Spleen (tissue), 11 donors: ENCODE measurements at regions not wholly inside any gene's neighbourhood (a gene's known extent, or its start where the extent isn't known, plus 50 kb on each side); places are given as distances from the start of the nearest gene placed in this dataset.
"Not testable (repeated sequence)": the region's sequence is repeated elsewhere in the genome, so short reads cannot be mapped to it uniquely, and the experiment has no call there.

Source experiments
- DNase-seq: peaks from one replicate; pipeline ENCODE4 v3.0.0-alpha.2; 2020
- H3K27ac ChIP-seq, 8 donors: fragments of 200-600 bp; sonication (generic) in 7 of 8; 1 replicate in 4 of 8; 2 replicates in 4 of 8; pipeline versions ENCODE4 v1.5.0 to v1.8.0; 2016 to 2021; ENCODE audit warnings: inconsistent platforms in 4 of 8, mild to moderate bottlenecking in 4 of 8, moderate library complexity in 1 of 8
- H3K27me3 ChIP-seq, 7 donors: fragments of 200-600 bp; sonication (generic) in 6 of 7; replicated peaks in 1 of 7; 1 replicate in 4 of 7; 2 replicates in 3 of 7; pipeline versions ENCODE4 v1.5.0 to v1.8.0; 2016 to 2021; ENCODE audit warnings: inconsistent platforms in 3 of 7, mild to moderate bottlenecking in 1 of 7
- H3K36me3 ChIP-seq, 6 donors: fragments of 200-600 bp; sonication (generic) in 5 of 6; 1 replicate in 4 of 6; 2 replicates in 2 of 6; pipeline versions ENCODE4 v1.5.0 to v1.8.0; 2016 to 2021; ENCODE audit warnings: inconsistent platforms in 2 of 6
- H3K4me1 ChIP-seq, 6 donors: fragments of 200-600 bp; sonication (generic) in 5 of 6; 1 replicate in 3 of 6; 2 replicates in 3 of 6; pipeline versions ENCODE4 v1.5.0 to v1.8.0; 2016 to 2021; ENCODE audit warnings: inconsistent platforms in 3 of 6
- H3K4me3 ChIP-seq, 8 donors: fragments of 200-600 bp; sonication (generic) in 7 of 8; 1 replicate in 4 of 8; 2 replicates in 4 of 8; pipeline versions ENCODE4 v1.5.0 to v1.8.0; 2016 to 2021; ENCODE audit warnings: inconsistent platforms in 4 of 8, mild to moderate bottlenecking in 4 of 8, moderate library complexity in 2 of 8
- H3K9me3 ChIP-seq, 8 donors: fragments of 200-600 bp; sonication (generic) in 7 of 8; 1 replicate in 4 of 8; 2 replicates in 4 of 8; pipeline versions ENCODE4 v1.5.0 to v1.8.0; 2016 to 2021; ENCODE audit warnings: inconsistent platforms in 4 of 8
- POLR2A ChIP-seq, 3 donors: fragments of 450-650 bp; IDR thresholded peaks; one replicate each; pipeline ENCODE4 v1.5.1; 2017; ENCODE audit warnings: antibody characterized with exemption in 3 of 3, mild to moderate bottlenecking in 1 of 3
- POLR2AphosphoS5 ChIP-seq, 3 donors: sonication (generic); formaldehyde crosslinking; IDR thresholded peaks; one replicate each; pipeline ENCODE4 v1.5.1; 2017; ENCODE audit warnings: antibody characterized with exemption in 3 of 3
- WGBS, 5 donors: extraction: QIAGEN DNeasy Blood & Tissue Kit in 3 of 5; methylation state at CpG; one replicate each; pipeline versions ENCODE4 v1.1.5 to v1.1.7; 2013 to 2018; 5-methylcytosine and 5-hydroxymethylcytosine counted together
- intact Hi-C: fragments of 100-400 bp; cut with DNase I; formaldehyde crosslinking; loops from one replicate; pipeline ENCODE4 v1.15.0; 2023; ENCODE audit warnings: low total_unique reads
- TF ChIP-seq, protein P1 (sequence below), 11 experiments: fragments of 200-600 bp in 7 of 11; fragments of 450-650 bp in 4 of 11; sonication (generic) in 4 of 11; IDR thresholded peaks in 8 of 11; conservative IDR thresholded peaks in 3 of 11; 1 replicate in 7 of 11; 2 replicates in 4 of 11; pipeline versions ENCODE4 v1.4.0 to v1.8.0; 2016 to 2021; ENCODE audit warnings: antibody characterized with exemption in 11 of 11, inconsistent platforms in 4 of 11, mild to moderate bottlenecking in 1 of 11
- donor health status: healthy with polysubstance abuse.
- donor health status: DM: no; HTN: no; CAD: no; lungs with moderate emphysema.
- donor health status: DM: no; HTN: no; CAD: no.
- donor health status: Bipolar disorder and iron deficiency.
- donor health status: healthy.
- donor health status: DM: no; HTN: no; CAD: no.
- donor health status: DM: yes; HTN: yes; CAD: no.

DNA sequence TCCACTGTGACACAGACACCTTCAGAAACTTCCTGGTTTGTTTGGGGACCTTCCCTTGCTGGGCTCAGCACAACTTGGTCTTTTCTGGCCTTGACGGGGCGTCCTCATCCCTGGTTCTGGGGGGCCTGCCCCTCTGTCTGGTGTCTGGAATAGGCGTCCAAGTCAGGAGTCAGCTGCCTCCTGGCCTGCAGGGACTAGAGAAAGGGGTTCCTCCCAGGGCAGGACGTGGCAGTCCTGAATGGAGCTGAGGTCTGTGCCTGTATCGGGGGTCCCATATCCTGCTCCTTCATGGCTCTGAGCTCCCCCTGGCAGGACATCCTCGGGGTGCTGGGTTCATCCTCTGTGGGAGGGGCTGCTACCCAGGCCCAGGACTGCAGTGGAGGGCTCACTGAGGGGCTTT, 384.0 kb downstream of the TMEM121 start:
- intact Hi-C loops: no loop called here
- peak overlapping the region in 1 of 8 donors; percentile 46 for H3K4me3 ChIP-seq
- peak; percentile 65 for DNase-seq
- peaks cover 0 to 9% (median 0%) of the 10 kb centered on the region in 7 donors for H3K27me3 ChIP-seq
- TF ChIP-seq POLR2AphosphoS5 (IDR thresholded peaks at IDR 0.05) (no peak), POLR2A (IDR thresholded peaks at IDR 0.05) (no peak)
- TF ChIP-seq, protein P1, sequence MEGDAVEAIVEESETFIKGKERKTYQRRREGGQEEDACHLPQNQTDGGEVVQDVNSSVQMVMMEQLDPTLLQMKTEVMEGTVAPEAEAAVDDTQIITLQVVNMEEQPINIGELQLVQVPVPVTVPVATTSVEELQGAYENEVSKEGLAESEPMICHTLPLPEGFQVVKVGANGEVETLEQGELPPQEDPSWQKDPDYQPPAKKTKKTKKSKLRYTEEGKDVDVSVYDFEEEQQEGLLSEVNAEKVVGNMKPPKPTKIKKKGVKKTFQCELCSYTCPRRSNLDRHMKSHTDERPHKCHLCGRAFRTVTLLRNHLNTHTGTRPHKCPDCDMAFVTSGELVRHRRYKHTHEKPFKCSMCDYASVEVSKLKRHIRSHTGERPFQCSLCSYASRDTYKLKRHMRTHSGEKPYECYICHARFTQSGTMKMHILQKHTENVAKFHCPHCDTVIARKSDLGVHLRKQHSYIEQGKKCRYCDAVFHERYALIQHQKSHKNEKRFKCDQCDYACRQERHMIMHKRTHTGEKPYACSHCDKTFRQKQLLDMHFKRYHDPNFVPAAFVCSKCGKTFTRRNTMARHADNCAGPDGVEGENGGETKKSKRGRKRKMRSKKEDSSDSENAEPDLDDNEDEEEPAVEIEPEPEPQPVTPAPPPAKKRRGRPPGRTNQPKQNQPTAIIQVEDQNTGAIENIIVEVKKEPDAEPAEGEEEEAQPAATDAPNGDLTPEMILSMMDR (IDR thresholded peaks at IDR 0.05 in 8 of 11, conservative IDR thresholded peaks at IDR 0.05 in 3 of 11): no peak
- WGBS, 5 donors: 41 to 59% (median 51%) methylated on average over 3 to 6 of the region's 6 CpGs; no CpG with 5 or more reads in 1 of the 5 donors
- H3K4me1 ChIP-seq: no peaks in the 10 kb centered on the region
- peaks cover 0 to 5% (median 0%) of the 10 kb centered on the region in 8 donors for H3K9me3 ChIP-seq
- H3K27ac ChIP-seq: peak overlapping the region in 1 of 8 donors; percentile 46
- no peaks in the 10 kb centered on the region for H3K36me3 ChIP-seq

DNA sequence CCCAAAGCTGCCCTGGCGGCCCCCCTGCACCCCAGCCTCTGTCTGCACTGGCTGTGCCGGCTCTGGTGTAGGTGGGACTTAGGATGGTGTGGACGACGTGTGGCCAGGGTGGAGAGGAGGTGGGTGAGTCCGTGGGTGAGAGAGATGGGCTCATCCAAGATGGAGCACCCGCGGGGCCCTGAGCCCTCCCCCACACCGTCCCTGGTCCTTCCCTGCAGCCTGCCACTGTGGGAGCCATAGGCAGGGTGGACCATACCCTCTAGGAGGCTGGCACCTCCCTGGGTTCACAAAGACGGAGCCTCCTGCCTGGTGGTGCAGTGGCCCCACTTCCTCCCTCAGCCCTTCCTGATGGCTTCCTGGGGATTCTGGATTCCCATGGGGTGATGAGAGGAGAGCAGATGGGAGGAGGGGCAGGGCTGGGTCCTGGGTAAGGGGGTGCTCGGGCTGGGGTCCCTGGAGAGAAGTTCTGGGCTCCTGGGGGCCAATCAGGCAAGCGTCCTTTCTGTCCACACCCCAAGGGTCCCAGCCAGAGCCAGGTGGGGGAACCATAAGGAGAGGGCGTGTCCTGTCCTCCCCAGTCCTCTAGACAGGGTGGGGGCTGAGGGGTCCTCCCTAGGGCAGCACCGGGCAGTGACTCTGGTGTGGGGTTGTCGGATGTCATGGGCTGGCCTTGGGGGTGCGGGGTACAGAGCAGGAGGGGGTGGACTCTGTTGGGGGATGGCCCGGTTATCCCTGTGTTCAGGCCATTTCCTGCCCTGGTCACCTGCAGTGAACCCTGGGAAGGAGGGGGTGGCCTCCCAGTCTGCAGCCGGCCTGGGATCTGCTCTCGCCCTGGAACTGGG, 384.8 kb downstream of the TMEM121 start:
- 36 to 57% (median 55%) methylated on average over 3 to 18 of the region's 18 CpGs for WGBS, 5 donors

DNA sequence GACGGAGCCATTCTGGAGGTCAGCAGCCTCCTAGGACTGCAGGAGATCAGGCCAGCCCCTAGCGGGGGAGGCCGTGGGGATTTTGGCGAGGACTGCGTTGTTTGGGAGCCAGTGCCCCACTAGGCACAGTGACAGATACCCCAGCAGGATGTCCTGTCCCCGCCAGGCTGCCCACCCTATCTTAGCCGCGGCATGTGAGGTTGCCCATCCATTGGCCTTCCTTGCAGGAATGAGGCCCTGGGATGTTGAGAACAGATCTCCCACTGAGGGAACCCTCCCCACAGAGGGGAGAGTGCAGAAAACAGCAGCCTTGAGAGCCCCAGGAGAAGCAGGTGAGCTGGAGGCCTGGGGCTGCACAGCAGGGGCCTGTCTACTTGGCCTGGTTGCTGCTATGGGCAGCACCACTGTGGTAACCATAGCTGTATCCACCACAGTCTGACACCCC, 385.5 kb downstream of the TMEM121 start:
- H3K4me3 ChIP-seq, H3K9me3 ChIP-seq, intact Hi-C loops, H3K27ac ChIP-seq, H3K36me3 ChIP-seq, H3K27me3 ChIP-seq, H3K4me1 ChIP-seq: not testable (repeated sequence)
- peak; percentile 38 for DNase-seq
- 33 to 69% (median 54%) methylated on average over 3 to 8 of the region's 8 CpGs; no CpG with 5 or more reads in 1 of the 5 donors for WGBS, 5 donors

More for the DNA sequence above, 384.8 kb downstream of the TMEM121 start:
- peak; percentile 64 for DNase-seq
- Histone ChIP-seq H3K9me3 (peaks cover 0 to 9% (median 2%) of the 10 kb centered on the region in 8 donors), H3K27ac (peak overlapping the region in 1 of 8 donors; percentile 46), H3K36me3 (no peaks in the 10 kb centered on the region), H3K27me3 (peaks cover 0 to 9% (median 0%) of the 10 kb centered on the region in 7 donors), H3K4me1 (no peaks in the 10 kb centered on the region), H3K4me3 (peak overlapping the region in 1 of 8 donors; percentile 46)
- TF ChIP-seq POLR2A (IDR thresholded peaks at IDR 0.05): no peak
- TF ChIP-seq, protein P1 (IDR thresholded peaks at IDR 0.05 in 8 of 11, conservative IDR thresholded peaks at IDR 0.05 in 3 of 11): no peak
- no peak for TF ChIP-seq POLR2AphosphoS5 (IDR thresholded peaks at IDR 0.05)
- intact Hi-C loops: no loop called here

DNA sequence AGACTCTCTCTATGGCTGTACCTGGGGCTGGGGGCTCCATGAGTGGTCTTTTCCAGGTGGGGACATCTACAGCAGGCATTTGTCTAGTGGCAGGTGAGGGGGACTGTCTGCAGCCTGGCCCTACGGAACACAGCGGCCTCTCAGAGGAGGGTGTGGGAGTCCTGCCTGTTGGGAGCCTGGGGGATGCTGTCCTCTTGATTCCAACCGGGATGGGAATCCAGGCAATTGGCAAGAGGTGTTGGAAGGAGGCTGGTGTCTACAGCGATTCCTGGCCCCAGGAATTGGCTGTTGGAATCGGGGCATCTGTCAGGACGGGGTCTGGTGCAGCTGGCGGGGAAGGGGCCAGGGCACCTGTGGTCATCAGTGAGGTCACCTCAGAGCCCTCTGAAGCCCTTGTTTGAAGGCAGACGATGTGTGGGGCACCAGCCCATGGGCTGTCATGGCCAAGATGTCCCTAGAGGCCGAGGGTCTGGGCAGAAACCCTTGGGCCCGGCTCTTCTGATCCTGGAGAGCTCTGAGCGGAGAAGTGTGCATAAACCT, 386.3 kb downstream of the TMEM121 start:
- H3K36me3 ChIP-seq: no peaks in the 10 kb centered on the region
- peak; percentile 44 for DNase-seq
- no peak overlapping the region for H3K4me3 ChIP-seq
- 75 to 100% (median 78%) methylated on average over 2 to 11 of the region's 11 CpGs for WGBS, 5 donors
- peaks cover 0 to 9% (median 0%) of the 10 kb centered on the region in 7 donors for H3K27me3 ChIP-seq
- intact Hi-C loops: no loop called here
- H3K4me1 ChIP-seq: no peaks in the 10 kb centered on the region
- H3K9me3 ChIP-seq: peaks cover 0 to 9% (median 2%) of the 10 kb centered on the region in 8 donors
- no peak overlapping the region for H3K27ac ChIP-seq
- no peak for TF ChIP-seq POLR2A (IDR thresholded peaks at IDR 0.05)
- TF ChIP-seq, protein P1 (IDR thresholded peaks at IDR 0.05 in 8 of 11, conservative IDR thresholded peaks at IDR 0.05 in 3 of 11): no peak
- no peak for TF ChIP-seq POLR2AphosphoS5 (IDR thresholded peaks at IDR 0.05)
